Prostate gland (tissue), 2 donors: ENCODE measurements at regions not wholly inside any gene's neighbourhood (a gene's known extent, or its start where the extent isn't known, plus 50 kb on each side); places are given as distances from the start of the nearest gene placed in this dataset.

Experiments
- CTCF ChIP-seq, 4 experiments: fragments of 200-600 bp in 2 of 4; fragments of 450-650 bp in 2 of 4; sonication (generic) in 2 of 4; IDR thresholded peaks; 1 replicate in 3 of 4; 2 replicates in 1 of 4; pipeline ENCODE4 v1.5.1; 2016 to 2019; ENCODE audit warnings: antibody characterized with exemption in 4 of 4, mild to moderate bottlenecking in 2 of 4, moderate library complexity in 2 of 4
- POLR2A ChIP-seq: fragments of 450-650 bp; IDR thresholded peaks from one replicate; pipeline ENCODE4 v1.6.1; 2016; ENCODE audit warnings: antibody characterized with exemption, mild to moderate bottlenecking
- POLR2AphosphoS5 ChIP-seq: sonication (generic); formaldehyde crosslinking; IDR thresholded peaks from one replicate; pipeline ENCODE4 v1.6.1; 2017; ENCODE audit warnings: antibody characterized with exemption

- TF ChIP-seq CTCF (IDR thresholded peaks at IDR 0.05), result no peak
- TF ChIP-seq POLR2A, result no peak
- no peak for TF ChIP-seq POLR2AphosphoS5
Observed at GRCh38 chr4:126687655-126688358, 945.0 kb upstream of the INTU start.
